Dedifferentiated amniotic fluid mesenchymal stem cell (primary cell): ENCODE measurements at regions not wholly inside any gene's neighbourhood (a gene's known extent, or its start where the extent isn't known, plus 50 kb on each side); places are given as distances from the start of the nearest gene placed in this dataset.
"Not testable (repeated sequence)": the region's sequence is repeated elsewhere in the genome, so short reads cannot be mapped to it uniquely, and the experiment has no call there.

Source experiments
- DNase-seq: peaks from one replicate; pipeline ENCODE4 v3.0.0-alpha.2; 2016; ENCODE audit errors: extremely low spot score

- no peak for DNase-seq
Observed at GRCh38 chr21:32934829-32935228, 90.9 kb upstream of the OLIG2 start.

- no peak for DNase-seq
Observed at GRCh38 chr21:32940079-32941014, 85.4 kb upstream of the OLIG2 start.

GRCh38 chr21:32941263-32941662 lies 84.5 kb upstream of the OLIG2 start:
- DNase-seq: no peak

GRCh38 chr21:32946654-32947053 lies 79.1 kb upstream of the OLIG2 start:
- DNase-seq: no peak

GRCh38 chr21:32947736-32948135 lies 78.0 kb upstream of the OLIG2 start:
- no peak for DNase-seq

- no peak for DNase-seq
Observed at GRCh38 chr21:32949701-32950100, 76.0 kb upstream of the OLIG2 start.

- DNase-seq: no peak
Observed at GRCh38 chr21:32951041-32951440, 74.7 kb upstream of the OLIG2 start.

- DNase-seq: no peak
Observed at GRCh38 chr21:32954353-32954752, 71.4 kb upstream of the OLIG2 start.

GRCh38 chr21:32955311-32956060 lies 70.2 kb upstream of the OLIG2 start:
- no peak for DNase-seq

GRCh38 chr21:32956061-32956656 lies 69.6 kb upstream of the OLIG2 start:
- DNase-seq: no peak

- DNase-seq: no peak
Observed at GRCh38 chr21:32957545-32957944, 68.2 kb upstream of the OLIG2 start.

- DNase-seq: no peak
Observed at GRCh38 chr21:32958288-32959002, 67.3 kb upstream of the OLIG2 start.

- no peak for DNase-seq
Observed at GRCh38 chr21:32962268-32962667, 63.5 kb upstream of the OLIG2 start.

- no peak for DNase-seq
Observed at GRCh38 chr21:32965129-32965680, 60.5 kb upstream of the OLIG2 start.

- DNase-seq: no peak
Observed at GRCh38 chr21:32966120-32966519, 59.6 kb upstream of the OLIG2 start.

GRCh38 chr21:32968103-32968502 lies 57.6 kb upstream of the OLIG2 start:
- not testable (repeated sequence) for DNase-seq

GRCh38 chr21:32974653-32975052 lies 51.1 kb upstream of the OLIG2 start:
- DNase-seq: no peak

- no peak for DNase-seq
Observed at GRCh38 chr21:32975811-32976431, 49.8 kb upstream of the OLIG2 start.
